Activated CD4-positive, alpha-beta T cell treated with anti-CD3 and anti-CD28 coated beads, Interleukin-2, amount 50 U/mL, for 4 hours (primary cell): ENCODE measurements at regions not wholly inside any gene's neighbourhood (a gene's known extent, or its start where the extent isn't known, plus 50 kb on each side); places are given as distances from the start of the nearest gene placed in this dataset.
"Not testable (repeated sequence)": the region's sequence is repeated elsewhere in the genome, so short reads cannot be mapped to it uniquely, and the experiment has no call there.

Experiments
- DNase-seq, 2 experiments: peaks; one replicate each; pipeline ENCODE4 v3.0.0-alpha.2; 2020

DNA sequence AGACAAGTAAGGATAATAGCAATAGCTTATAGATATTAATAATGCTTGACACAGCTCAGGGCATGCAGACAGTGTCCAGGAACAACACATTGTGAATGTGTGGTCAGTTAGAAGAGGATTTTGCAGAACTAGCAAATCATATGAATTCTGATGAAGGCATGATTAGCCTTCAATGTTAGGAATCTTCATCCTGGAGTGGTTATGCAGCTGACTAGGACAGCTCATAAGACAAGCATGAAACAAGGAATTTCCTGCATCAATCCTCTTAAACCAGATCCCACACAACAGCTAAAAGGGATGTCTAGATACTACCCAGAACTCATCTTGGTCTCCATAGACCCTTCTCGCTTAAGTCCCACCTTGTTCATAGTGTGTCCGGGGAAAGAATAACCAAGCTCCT, 499.0 kb upstream of the ATP11B start:
- DNase-seq: no peak

DNA sequence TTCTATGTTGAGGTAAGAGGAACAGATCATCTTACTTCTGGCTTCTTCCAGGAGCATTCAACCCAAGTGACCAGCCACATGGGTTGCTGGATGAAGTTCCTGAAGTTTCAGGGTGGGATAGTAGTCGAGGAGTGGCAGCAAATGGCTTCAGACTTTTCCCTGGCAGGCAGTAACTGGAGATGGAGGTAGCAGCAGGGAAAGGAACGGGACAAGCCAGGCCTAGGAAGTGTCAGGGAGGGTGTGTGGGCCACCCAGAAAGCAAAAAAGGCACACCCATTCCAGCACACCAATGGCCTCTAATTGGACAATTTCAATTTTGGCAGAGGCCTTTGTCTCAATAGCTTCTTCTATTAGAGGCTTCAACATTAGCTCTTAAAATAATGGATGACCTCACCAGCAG, 498.6 kb upstream of the ATP11B start:
- no peak for DNase-seq

- DNase-seq: no peak
These were observed 493.0 kb upstream of the ATP11B start for GRCh38 chr3:182300266-182300665.

- DNase-seq: no peak
These were observed 490.1 kb upstream of the ATP11B start for GRCh38 chr3:182303169-182303568.

- DNase-seq: no peak
These were observed 487.2 kb upstream of the ATP11B start for GRCh38 chr3:182305881-182306665.

DNA sequence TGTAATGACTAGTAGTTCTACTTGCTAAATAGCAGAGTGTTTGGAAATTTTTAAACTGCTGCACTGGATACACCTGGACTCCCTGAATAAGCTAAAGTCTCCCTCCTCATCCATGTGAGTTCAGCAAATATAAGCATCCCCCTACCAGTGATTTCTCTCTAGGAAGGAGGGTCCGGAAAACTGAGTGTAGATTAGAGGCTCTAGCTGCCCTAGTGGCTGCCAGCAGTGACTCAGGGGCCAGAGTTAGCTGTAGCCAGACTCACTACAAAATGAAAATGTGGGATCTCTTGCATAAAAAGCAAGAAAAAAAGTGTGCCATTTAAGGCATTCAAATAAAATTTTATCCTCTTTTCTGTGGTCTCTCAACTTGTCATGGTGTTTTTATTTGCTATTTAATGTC, 485.0 kb upstream of the ATP11B start:
- no peak for DNase-seq

DNA sequence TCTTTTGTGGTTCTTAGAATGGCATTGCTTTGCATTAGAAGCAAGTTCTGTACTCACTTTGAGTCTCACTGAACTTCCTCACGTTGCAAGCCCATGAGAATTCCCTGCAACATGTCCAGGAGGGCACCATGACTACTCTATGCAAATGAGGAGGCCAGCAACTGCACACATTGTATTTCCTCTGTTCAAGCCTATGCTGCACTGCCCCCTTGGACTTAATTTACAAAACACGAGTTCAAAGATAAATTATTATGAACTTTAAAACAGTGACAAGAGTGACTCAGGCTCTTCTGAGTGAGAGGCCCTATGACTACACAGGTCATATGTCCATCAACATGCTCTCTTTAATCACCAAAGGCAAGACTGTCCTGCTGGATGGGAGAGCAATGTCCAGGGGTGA, 484.2 kb upstream of the ATP11B start:
- no peak for DNase-seq

DNA sequence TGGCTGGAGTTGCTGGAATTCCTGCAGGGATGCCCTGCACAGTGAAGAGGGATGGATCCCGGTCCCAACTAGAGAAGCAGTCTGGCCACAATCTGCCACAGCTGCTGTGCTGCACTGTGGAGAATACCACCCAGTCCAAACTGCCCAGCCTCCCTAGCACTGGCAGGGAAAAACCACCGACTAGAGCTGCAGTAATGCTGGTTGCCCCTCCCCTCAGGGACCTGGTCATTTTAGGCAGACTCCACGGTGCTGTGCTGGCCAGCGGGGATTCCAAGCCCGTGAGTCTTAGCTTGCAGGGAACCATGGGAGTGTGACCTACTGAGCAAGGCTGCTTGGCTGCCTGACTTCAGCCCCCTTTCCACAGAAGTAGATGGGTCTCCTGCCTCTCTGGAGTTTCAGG, 478.0 kb upstream of the ATP11B start:
- DNase-seq: no peak

DNA sequence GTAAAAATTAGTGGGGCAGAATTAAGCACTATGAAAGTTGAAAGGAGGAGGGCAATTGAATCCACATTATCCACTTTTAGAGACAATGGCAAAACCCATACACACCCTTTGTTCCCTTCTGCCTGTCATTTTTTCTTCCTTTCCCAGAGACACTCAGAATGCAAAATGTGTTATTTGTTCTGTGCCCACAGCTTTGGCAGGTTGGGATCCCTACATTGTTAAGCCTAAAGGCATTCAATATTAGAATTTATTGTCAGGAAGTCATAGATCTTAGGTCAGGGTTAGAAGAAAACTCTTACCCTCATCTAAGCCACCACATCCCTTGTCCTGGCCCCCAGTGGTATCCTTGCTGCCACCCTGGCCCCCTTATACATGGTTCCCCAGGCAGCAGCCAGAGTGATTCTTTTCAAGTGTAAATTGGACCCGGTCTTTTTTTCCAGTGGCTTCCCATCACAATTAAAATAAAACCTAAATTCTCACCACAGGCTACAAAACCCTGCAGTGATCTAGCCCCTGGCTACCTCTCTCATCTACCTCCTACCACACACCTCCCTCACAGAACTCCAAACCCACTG, 470.1 kb upstream of the ATP11B start:
- DNase-seq: no peak

DNA sequence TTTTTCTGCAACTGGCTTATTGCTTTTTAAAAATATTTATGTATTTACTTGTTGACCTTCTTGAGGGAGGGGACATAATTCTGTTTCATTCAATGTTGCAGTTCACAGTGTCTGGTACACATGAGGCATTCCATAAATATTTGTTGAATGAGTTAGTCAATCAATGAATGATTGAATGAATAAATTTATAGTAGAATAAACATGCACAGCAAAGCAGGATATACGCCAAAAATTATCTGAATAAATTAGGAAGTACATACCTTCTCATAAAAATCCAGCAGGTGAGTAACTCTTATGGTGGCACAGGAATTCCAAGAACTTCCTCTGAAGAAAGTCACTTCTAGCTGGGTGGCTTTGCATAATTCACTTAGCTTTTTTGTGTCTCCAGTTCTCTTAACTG, 469.4 kb upstream of the ATP11B start:
- no peak for DNase-seq

- DNase-seq: no peak
These were observed 467.9 kb upstream of the ATP11B start for GRCh38 chr3:182325213-182325950.

- no peak for DNase-seq
These were observed 466.1 kb upstream of the ATP11B start for GRCh38 chr3:182327196-182327681.

DNA sequence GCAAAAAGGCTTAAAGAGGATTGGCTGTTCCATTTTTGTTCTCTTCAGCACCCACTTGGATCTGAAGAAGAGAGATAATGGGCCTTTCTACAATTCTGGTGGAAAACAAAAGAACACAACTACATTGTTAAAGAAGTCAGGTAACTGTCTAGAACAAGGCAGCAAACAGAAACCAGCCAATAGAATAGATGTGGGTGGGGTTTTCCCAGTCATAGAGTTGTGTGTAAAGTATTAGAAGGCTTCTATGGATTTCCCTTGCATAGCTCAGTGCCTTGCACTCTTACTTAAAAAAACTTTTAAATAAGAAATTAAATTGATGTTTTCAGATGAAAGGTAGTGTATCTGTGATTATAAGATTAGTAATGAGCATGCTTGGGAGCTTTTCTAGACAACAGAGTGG, 462.7 kb upstream of the ATP11B start:
- DNase-seq: no peak

DNA sequence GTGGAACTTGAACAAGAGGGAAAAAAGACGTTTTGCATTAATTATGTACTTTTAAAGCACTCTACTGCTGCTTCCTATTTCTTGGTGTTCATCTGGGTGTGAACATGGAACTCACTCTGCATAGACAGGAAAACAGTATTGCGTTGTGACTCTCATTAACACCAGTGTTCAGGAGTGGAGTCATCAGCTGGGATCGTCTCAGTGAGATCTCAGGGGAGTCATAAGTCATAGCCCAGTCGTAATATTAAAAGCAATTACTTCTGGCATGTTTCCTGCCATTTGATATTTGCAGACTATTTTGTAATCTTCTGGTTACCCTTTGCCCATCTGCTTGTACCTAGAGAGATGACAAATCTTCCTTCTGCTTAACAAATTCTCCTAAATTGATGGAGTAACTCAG, 462.0 kb upstream of the ATP11B start:
- no peak for DNase-seq

- no peak for DNase-seq
These were observed 451.1 kb upstream of the ATP11B start for GRCh38 chr3:182342252-182342651.

DNA sequence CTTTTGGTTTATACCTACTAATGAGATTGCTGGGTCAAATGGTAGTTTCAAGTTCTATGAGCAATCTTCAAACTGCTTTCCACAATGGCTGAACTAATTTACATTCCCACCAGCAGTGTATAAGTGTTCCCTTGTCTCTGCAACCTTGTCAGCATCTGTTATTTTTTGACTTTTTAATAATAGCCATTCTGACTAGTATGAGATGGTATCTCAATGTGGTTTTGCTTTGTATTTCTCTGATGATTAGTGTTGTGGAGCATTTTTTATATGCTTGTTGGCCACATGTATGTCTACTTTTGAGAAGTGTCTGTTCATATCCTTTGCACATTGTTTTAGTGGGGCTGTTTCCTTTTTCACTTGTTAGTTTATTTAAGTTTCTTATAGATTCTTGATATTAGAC, 449.3 kb upstream of the ATP11B start:
- not testable (repeated sequence) for DNase-seq

- DNase-seq: no peak
These were observed 444.3 kb upstream of the ATP11B start for GRCh38 chr3:182349051-182349450.

DNA sequence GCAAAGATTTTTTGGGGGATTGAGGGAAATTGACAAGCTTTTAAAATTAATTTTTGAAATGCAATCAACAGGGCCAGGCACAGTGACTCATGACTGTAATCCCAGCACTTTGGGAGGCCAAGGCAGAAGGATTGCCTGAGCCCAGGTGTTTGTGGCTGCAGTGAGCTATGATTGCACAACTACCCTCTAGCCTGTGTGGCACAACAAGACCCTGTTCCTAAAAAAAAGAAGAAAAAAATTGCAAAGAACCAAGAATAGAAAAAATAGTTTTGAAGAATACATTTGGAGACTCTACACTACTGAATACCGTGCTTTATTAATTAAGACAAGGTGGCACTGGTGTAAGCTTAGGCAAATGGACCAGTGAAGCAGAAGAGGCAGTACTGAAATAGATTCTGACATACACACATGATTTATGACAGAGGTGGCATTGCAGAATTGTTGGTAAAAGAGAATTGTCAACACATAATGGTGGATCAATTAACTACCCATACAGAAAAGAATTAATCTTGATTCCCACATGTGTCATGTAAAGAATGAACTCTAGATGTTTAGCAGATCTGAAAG, 443.3 kb upstream of the ATP11B start:
- DNase-seq: no peak

DNA sequence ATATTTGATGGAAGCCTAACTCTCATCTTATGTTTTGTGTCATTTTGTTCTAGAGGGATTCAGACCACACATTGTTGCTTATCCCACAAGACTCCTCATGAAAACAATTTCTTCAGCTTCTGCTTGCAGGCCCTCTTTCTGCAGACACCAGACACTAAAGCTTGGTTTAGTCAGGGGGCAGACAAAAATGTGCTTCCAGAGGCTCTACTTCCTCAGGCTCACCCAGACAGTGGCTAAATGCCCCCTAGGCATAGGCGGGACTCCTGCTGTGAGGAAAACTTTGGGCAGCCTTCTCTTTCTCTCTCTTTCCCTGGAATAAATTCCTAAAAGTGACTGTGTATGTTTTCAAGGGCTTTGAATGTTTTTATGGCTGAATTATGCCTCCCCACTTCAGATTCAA, 435.4 kb upstream of the ATP11B start:
- DNase-seq: no peak

- no peak for DNase-seq
These were observed 429.0 kb upstream of the ATP11B start for GRCh38 chr3:182364323-182364722.

GRCh38 chr3:182364723-182365650, 428.3 kb upstream of the ATP11B start:
- no peak for DNase-seq

- no peak for DNase-seq
These were observed 426.6 kb upstream of the ATP11B start for GRCh38 chr3:182366746-182367145.

GRCh38 chr3:182369861-182370260, 423.4 kb upstream of the ATP11B start:
- no peak for DNase-seq
